SK-N-SH treated with all-trans-retinoic acid at 6 μM for 48 hours (cell line): ENCODE measurements at regions not wholly inside any gene's neighbourhood (a gene's known extent, or its start where the extent isn't known, plus 50 kb on each side); places are given as distances from the start of the nearest gene placed in this dataset.

ENCODE experiments used
- ATAC-seq: fragments of 200-7000 bp; cut with Tn5 transposase; 3 replicates; pipeline ENCODE4 v1.9.1; 2020; ENCODE audit warnings: mild to moderate bottlenecking, moderate library complexity
- ARNTL ChIP-seq: fragments of 450-650 bp; formaldehyde crosslinking; IDR thresholded peaks from 2 replicates; pipeline ENCODE4 v1.5.0; 2020; ENCODE audit warnings: low read depth, mild to moderate bottlenecking, moderate library complexity, borderline replicate concordance
- BACH2 ChIP-seq: fragments of 250-450 bp; sonication (Bioruptor Pico); IDR thresholded peaks from 2 replicates; pipeline ENCODE4 v1.9.0; 2021; ENCODE audit warnings: mild to moderate bottlenecking, borderline replicate concordance
- CREB5 ChIP-seq: fragments of 250-450 bp; sonication (Bioruptor Pico); IDR thresholded peaks from 2 replicates; pipeline ENCODE4 v1.5.1; 2020; ENCODE audit warnings: low read depth, mild to moderate bottlenecking, moderate library complexity
- CSDC2 ChIP-seq: fragments of 250-450 bp; sonication (Bioruptor Pico); IDR thresholded peaks from 2 replicates; pipeline ENCODE4 v1.5.0; 2020; ENCODE audit warnings: mild to moderate bottlenecking, moderate library complexity
- CSRNP3 ChIP-seq: fragments of 250-450 bp; sonication (Bioruptor Pico); IDR thresholded peaks from 2 replicates; pipeline ENCODE4 v1.5.1; 2021; ENCODE audit warnings: mild to moderate bottlenecking, moderate library complexity
- ESRRG ChIP-seq: fragments of 250-450 bp; sonication (Bioruptor Pico); IDR thresholded peaks from 2 replicates; pipeline ENCODE4 v1.6.1; 2021; ENCODE audit warnings: mild to moderate bottlenecking
- GLIS3 ChIP-seq: fragments of 250-450 bp; sonication (Bioruptor Pico); IDR thresholded peaks from 2 replicates; pipeline ENCODE4 v1.5.0; 2020; ENCODE audit warnings: mild to moderate bottlenecking, moderate library complexity
- ISL1 ChIP-seq: fragments of 250-450 bp; sonication (Bioruptor Pico); IDR thresholded peaks from 2 replicates; pipeline ENCODE4 v2.1.2; 2022; ENCODE audit warnings: mild to moderate bottlenecking, moderate library complexity
- PATZ1 ChIP-seq: fragments of 250-450 bp; sonication (Bioruptor Pico); IDR thresholded peaks from 2 replicates; pipeline ENCODE4 v1.8.0; 2020; ENCODE audit warnings: mild to moderate bottlenecking, moderate library complexity, borderline replicate concordance
- PPARA ChIP-seq: fragments of 250-450 bp; sonication (Bioruptor Pico); IDR thresholded peaks from 2 replicates; pipeline ENCODE4 v1.5.0; 2020; ENCODE audit warnings: mild to moderate bottlenecking, borderline replicate concordance
- RARB ChIP-seq: fragments of 250-450 bp; sonication (Bioruptor Pico); IDR thresholded peaks from 2 replicates; pipeline ENCODE4 v1.8.0; 2021; ENCODE audit warnings: mild to moderate bottlenecking, moderate library complexity
- SNAI2 ChIP-seq: fragments of 250-450 bp; sonication (Bioruptor Pico); IDR thresholded peaks from 2 replicates; pipeline ENCODE4 v1.5.0; 2020; ENCODE audit warnings: mild to moderate bottlenecking, moderate library complexity
- TCF4 ChIP-seq: fragments of 250-450 bp; sonication (Bioruptor Pico); IDR thresholded peaks from 2 replicates; pipeline ENCODE4 v1.8.0; 2021; ENCODE audit warnings: mild to moderate bottlenecking, moderate library complexity, borderline replicate concordance
- TOX ChIP-seq: fragments of 250-450 bp; sonication (Bioruptor Pico); IDR thresholded peaks from 2 replicates; pipeline ENCODE4 v1.8.0; 2021; ENCODE audit warnings: mild to moderate bottlenecking, moderate library complexity, borderline replicate concordance
- TSHZ2 ChIP-seq: fragments of 250-450 bp; sonication (Bioruptor Pico); IDR thresholded peaks from 2 replicates; pipeline ENCODE4 v1.5.0; 2020; ENCODE audit warnings: mild to moderate bottlenecking, moderate library complexity
- ZC3H10 ChIP-seq: fragments of 250-450 bp; sonication (Bioruptor Pico); IDR thresholded peaks from 2 replicates; pipeline ENCODE4 v1.5.1; 2021; ENCODE audit warnings: mild to moderate bottlenecking, moderate library complexity
- ZFP30 ChIP-seq: fragments of 450-650 bp; formaldehyde crosslinking; IDR thresholded peaks from 2 replicates; pipeline ENCODE4 v1.5.0; 2022; ENCODE audit warnings: mild to moderate bottlenecking, moderate library complexity
- ZNF565 ChIP-seq: fragments of 450-650 bp; formaldehyde crosslinking; conservative IDR thresholded peaks from 2 replicates; pipeline ENCODE4 v1.5.0; 2020; ENCODE audit warnings: low read depth, mild to moderate bottlenecking, moderate library complexity
- ZNF70 ChIP-seq: fragments of 450-650 bp; formaldehyde crosslinking; IDR thresholded peaks from 2 replicates; pipeline ENCODE4 v1.5.0; 2020; ENCODE audit warnings: mild to moderate bottlenecking, moderate library complexity
- ZNF8 ChIP-seq: fragments of 450-650 bp; formaldehyde crosslinking; IDR thresholded peaks from 2 replicates; pipeline ENCODE4 v1.5.0; 2020; ENCODE audit warnings: mild to moderate bottlenecking, moderate library complexity

GRCh38 chr6:140052736-140053729 lies 678.6 kb upstream of the CITED2 start (continued):
- TF ChIP-seq PATZ1, result no peak
- no peak for TF ChIP-seq CSRNP3 (CRISPR knock-in tag)

- TF ChIP-seq ISL1 (CRISPR knock-in tag) (peak; percentile 52), TOX (CRISPR knock-in tag) (peak; percentile 61; the same call in 1 of the 2 replicates), ZC3H10 (CRISPR knock-in tag) (peak; percentile 19; the same call in 1 of the 2 replicates), CREB5 (no peak)
Observed at GRCh38 chr6:140051521-140052512, 677.4 kb upstream of the CITED2 start.

GRCh38 chr6:140050101-140050995 lies 675.9 kb upstream of the CITED2 start:
- TF ChIP-seq GLIS3 (CRISPR knock-in tag), result no peak
- peak; percentile 22; the same call in 1 of the 2 replicates for TF ChIP-seq ISL1 (CRISPR knock-in tag)
- peak; percentile 14; the same call in 1 of the 2 replicates for TF ChIP-seq TCF4 (CRISPR knock-in tag)
- ATAC-seq, result peak; percentile 37

More at GRCh38 chr6:140051521-140052512, 677.4 kb upstream of the CITED2 start:
- peak; percentile 86 for ATAC-seq

GRCh38 chr6:140049251-140049650 lies 674.8 kb upstream of the CITED2 start:
- TF ChIP-seq ISL1 (CRISPR knock-in tag) (peak; percentile 21; the same call in 1 of the 2 replicates), ZNF70 (no peak)
- ATAC-seq, result no peak

- no peak for ATAC-seq
- no peak for TF ChIP-seq TCF4 (CRISPR knock-in tag)
- TF ChIP-seq ZFP30 (CRISPR knock-in tag), result no peak
- TF ChIP-seq PPARA (CRISPR knock-in tag), result no peak
- TF ChIP-seq TSHZ2, result no peak
- no peak for TF ChIP-seq RARB (CRISPR knock-in tag)
- no peak for TF ChIP-seq CSDC2 (CRISPR knock-in tag)
- TF ChIP-seq ESRRG (CRISPR knock-in tag), result no peak
- TF ChIP-seq CSRNP3 (CRISPR knock-in tag), result no peak
- TF ChIP-seq BACH2, result no peak
- TF ChIP-seq ISL1 (CRISPR knock-in tag), result no peak
- TF ChIP-seq ZNF565 (CRISPR knock-in tag), result no peak
- no peak for TF ChIP-seq ZNF8 (CRISPR knock-in tag)
- no peak for TF ChIP-seq SNAI2 (CRISPR knock-in tag)
- no peak for TF ChIP-seq ARNTL (CRISPR knock-in tag)
Observed at GRCh38 chr6:140048202-140048790, 673.8 kb upstream of the CITED2 start.
